ENCODE measurements at regions not wholly inside any gene's neighbourhood (a gene's known extent, or its start where the extent isn't known, plus 50 kb on each side); places are given as distances from the start of the nearest gene placed in this dataset.
A peak's percentile ranks its signal among the peaks of the same experiment; 100 is the strongest.
"Not testable (repeated sequence)": the region's sequence is repeated elsewhere in the genome, so short reads cannot be mapped to it uniquely, and the experiment has no call there.

DNA sequence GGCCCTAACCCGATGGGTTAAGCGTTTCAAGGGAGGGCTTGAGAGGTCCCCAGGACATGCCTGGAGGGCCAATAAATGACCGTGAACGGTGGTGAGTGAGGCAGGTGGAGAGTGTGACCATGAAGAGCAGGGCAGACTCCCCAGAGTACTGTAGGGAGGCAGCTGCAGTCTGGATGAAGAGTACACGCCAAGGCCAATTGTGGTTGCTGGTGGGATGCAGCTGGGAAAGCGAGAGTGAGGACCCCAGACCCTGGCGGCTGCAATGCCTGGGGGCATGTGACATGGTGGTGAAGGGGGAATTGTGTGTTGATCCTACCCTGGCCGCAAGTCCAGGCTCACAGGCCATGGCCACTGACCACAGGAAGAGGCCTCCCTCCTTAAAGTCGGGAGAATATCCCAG lies 62.9 kb downstream of the TMEM235 start:
- DNase-seq (ENCODE audit: low read depth, low spot score) (no peak), FAIRE-seq (no peak)
- intact Hi-C loops (cut with micrococcal nuclease) (no loop called here), dilution Hi-C loops (cut with MboI; ENCODE audit: extremely low pct_ligation_motif_present, low sequenced_read_pairs) (no loop called here)
- H3K9ac ChIP-seq (replicated peaks; ENCODE audit: extremely low read depth, insufficient read depth, low read length): no peak overlapping the region
- H2AFZ ChIP-seq (ENCODE audit: low read depth, low read length): peak overlapping the region; percentile 4
- H3K79me2 ChIP-seq (ENCODE audit: control insufficient read depth, insufficient read depth, low read length): no peaks in the 10 kb centered on the region
- H3K9me3 ChIP-seq (replicated peaks; ENCODE audit: control insufficient read depth, insufficient read depth, low read length): no peaks in the 10 kb centered on the region
- no peak overlapping the region for H3K4me3 ChIP-seq (replicated peaks in 1 of 3; ENCODE audit: insufficient read depth in 1 of 3, low read depth in 1 of 3, low read length in 3 of 3)
- no peak overlapping the region for H3K27ac ChIP-seq (ENCODE audit: insufficient read depth, low read depth, low read length)
- H3K4me1 ChIP-seq (ENCODE audit: control insufficient read depth, extremely low read depth, insufficient read depth, low read length): no peaks in the 10 kb centered on the region
- BruUV-seq (replicated peaks): no TSS peak
- H3K36me3 ChIP-seq (ENCODE audit: control insufficient read depth in 2 of 2, extremely low read depth in 1 of 2, insufficient read depth in 2 of 2, low read length in 2 of 2): no peaks in the 10 kb centered on the region
- H3K9me1 ChIP-seq (replicated peaks; ENCODE audit: control insufficient read depth, extremely low read depth, insufficient read depth, low read length): no peaks in the 10 kb centered on the region
- ChIA-PET CTCF (interaction anchor here (2.2 kb wide), 1 partner anchor 67 kb away, joined by 10 read pairs; no protein-coding TSS in a partner anchor), POLR2A (no interaction called here)
- H3K27me3 ChIP-seq (ENCODE audit: control insufficient read depth in 2 of 2, insufficient read depth in 2 of 2, low read length in 2 of 2): no peaks in the 10 kb centered on the region
- no peaks in the 10 kb centered on the region for H4K20me1 ChIP-seq (replicated peaks; ENCODE audit: control insufficient read depth, extremely low read depth, insufficient read depth, low read length)
- H3K4me2 ChIP-seq (ENCODE audit: insufficient read depth, low read length): no peak overlapping the region
- TF ChIP-seq, protein P1, sequence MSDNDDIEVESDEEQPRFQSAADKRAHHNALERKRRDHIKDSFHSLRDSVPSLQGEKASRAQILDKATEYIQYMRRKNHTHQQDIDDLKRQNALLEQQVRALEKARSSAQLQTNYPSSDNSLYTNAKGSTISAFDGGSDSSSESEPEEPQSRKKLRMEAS (IDR thresholded peaks at IDR 0.05; ENCODE audit: insufficient read depth, insufficient read length): no peak
- TF ChIP-seq, protein P2, sequence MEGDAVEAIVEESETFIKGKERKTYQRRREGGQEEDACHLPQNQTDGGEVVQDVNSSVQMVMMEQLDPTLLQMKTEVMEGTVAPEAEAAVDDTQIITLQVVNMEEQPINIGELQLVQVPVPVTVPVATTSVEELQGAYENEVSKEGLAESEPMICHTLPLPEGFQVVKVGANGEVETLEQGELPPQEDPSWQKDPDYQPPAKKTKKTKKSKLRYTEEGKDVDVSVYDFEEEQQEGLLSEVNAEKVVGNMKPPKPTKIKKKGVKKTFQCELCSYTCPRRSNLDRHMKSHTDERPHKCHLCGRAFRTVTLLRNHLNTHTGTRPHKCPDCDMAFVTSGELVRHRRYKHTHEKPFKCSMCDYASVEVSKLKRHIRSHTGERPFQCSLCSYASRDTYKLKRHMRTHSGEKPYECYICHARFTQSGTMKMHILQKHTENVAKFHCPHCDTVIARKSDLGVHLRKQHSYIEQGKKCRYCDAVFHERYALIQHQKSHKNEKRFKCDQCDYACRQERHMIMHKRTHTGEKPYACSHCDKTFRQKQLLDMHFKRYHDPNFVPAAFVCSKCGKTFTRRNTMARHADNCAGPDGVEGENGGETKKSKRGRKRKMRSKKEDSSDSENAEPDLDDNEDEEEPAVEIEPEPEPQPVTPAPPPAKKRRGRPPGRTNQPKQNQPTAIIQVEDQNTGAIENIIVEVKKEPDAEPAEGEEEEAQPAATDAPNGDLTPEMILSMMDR (IDR thresholded peaks at IDR 0.05; ENCODE audit: extremely low read depth in 1 of 2, insufficient read depth in 1 of 2, low read depth in 1 of 2, low read length in 2 of 2): no peak
- TF ChIP-seq POLR2AphosphoS5 (IDR thresholded peaks at IDR 0.05; ENCODE audit: insufficient read depth, low read depth, low read length) (no peak), MYC (IDR thresholded peaks at IDR 0.05; ENCODE audit: low read depth, low read length) (no peak), EZH2 (IDR thresholded peaks at IDR 0.05; ENCODE audit: borderline replicate concordance, low read depth, low read length, severe bottlenecking) (no peak), FOS (IDR thresholded peaks at IDR 0.05; ENCODE audit: borderline replicate concordance, insufficient read depth, low read length) (no peak), GATA2 (IDR thresholded peaks at IDR 0.05; ENCODE audit: insufficient read depth, insufficient read length, low read depth, low read length) (no peak), POLR2A (IDR thresholded peaks at IDR 0.05; ENCODE audit: low read depth, low read length) (no peak), JUN (IDR thresholded peaks at IDR 0.05; ENCODE audit: borderline replicate concordance, insufficient read depth, insufficient read length, low read depth) (no peak)

DNA sequence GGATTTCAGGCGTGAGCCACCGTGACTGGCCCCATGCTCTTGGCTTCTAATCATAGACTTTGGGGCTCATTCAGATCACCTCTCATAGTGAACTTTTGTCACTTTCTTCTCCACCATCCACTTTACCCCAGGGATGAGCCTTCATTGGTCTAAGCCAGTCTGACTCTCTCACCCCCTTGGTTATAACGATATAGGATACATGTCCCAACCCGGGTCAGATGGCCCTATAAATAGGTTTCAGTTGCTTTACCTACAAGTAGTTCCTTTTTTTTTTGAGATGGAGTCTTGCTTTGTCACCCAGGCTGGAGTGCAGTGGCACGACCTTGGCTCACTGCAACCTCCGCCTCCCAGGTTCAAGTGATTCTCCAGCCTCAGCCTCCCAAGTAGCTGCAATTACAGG lies 61.7 kb downstream of the TMEM235 start:
- dilution Hi-C loops (cut with MboI; ENCODE audit: extremely low pct_ligation_motif_present, low sequenced_read_pairs); H3K79me2 ChIP-seq (ENCODE audit: control insufficient read depth, insufficient read depth, low read length); POLR2A ChIA-PET; intact Hi-C loops (cut with micrococcal nuclease); H3K27me3 ChIP-seq (ENCODE audit: control insufficient read depth in 2 of 2, insufficient read depth in 2 of 2, low read length in 2 of 2); H3K36me3 ChIP-seq (ENCODE audit: control insufficient read depth in 2 of 2, extremely low read depth in 1 of 2, insufficient read depth in 2 of 2, low read length in 2 of 2); H3K4me2 ChIP-seq (ENCODE audit: insufficient read depth, low read length); H3K27ac ChIP-seq (ENCODE audit: insufficient read depth, low read depth, low read length); H3K9ac ChIP-seq (replicated peaks; ENCODE audit: extremely low read depth, insufficient read depth, low read length); FAIRE-seq; BruUV-seq (replicated peaks); H2AFZ ChIP-seq (ENCODE audit: low read depth, low read length); H4K20me1 ChIP-seq (replicated peaks; ENCODE audit: control insufficient read depth, extremely low read depth, insufficient read depth, low read length); H3K9me3 ChIP-seq (replicated peaks; ENCODE audit: control insufficient read depth, insufficient read depth, low read length); H3K4me3 ChIP-seq (replicated peaks in 1 of 3; ENCODE audit: insufficient read depth in 1 of 3, low read depth in 1 of 3, low read length in 3 of 3); DNase-seq (ENCODE audit: low read depth, low spot score); H3K9me1 ChIP-seq (replicated peaks; ENCODE audit: control insufficient read depth, extremely low read depth, insufficient read depth, low read length); H3K4me1 ChIP-seq (ENCODE audit: control insufficient read depth, extremely low read depth, insufficient read depth, low read length): not testable (repeated sequence)
- CTCF ChIA-PET: interaction anchor here (0.6 to 2.2 kb wide), 5 partner anchors 58 to 129 kb away, joined by 3 to 10 read pairs (median 3); no protein-coding TSS in a partner anchor
